Activated CD8-positive, alpha-beta memory T cell treated with anti-CD3 and anti-CD28 coated beads for 1 hour (primary cell): ENCODE measurements at regions not wholly inside any gene's neighbourhood (a gene's known extent, or its start where the extent isn't known, plus 50 kb on each side); places are given as distances from the start of the nearest gene placed in this dataset.

Source experiments
- DNase-seq, 2 donors: peaks; one replicate each; pipeline ENCODE4 v3.0.0-alpha.2; 2020; ENCODE audit warnings: low read depth in 1 of 2; ENCODE audit errors: extremely low read depth in 1 of 2

DNA sequence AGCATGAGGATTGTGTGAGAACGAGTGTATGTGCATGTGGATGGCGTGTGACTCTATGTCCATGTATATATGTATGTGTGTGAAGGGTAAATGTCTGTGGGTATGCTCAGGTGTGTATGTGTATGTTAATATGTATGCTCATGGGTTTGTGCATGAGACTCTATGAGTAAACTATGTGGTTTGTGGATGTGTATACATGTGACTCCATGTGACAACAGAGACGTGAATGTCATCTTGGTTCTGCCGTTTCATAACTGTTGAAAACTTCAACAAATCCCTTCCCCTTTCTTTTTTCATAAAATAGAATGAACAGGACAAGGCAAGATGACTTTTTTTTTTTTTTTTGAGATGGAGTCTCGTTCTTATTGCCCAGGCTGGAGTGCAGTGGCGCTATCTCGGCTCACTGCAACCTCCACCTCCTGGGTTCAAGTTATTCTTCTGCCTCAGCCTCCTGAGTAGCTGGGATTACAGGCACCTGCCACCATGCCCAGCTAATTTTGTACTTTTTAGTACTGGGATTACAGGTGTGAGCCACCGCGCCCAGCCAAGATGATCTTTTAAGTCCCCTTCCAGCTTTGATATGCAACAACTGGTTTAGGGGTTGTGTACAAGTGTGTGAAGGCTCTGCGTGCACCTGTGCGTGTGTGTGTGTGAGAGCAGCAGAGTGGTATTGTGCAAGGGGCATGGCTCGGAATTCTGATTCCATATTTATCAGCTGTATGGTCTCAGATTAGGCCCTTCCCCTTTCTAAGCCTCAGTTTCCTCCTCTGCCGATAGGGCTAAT lies 106.3 kb downstream of the EBNA1BP2 start:
- no peak for DNase-seq

GRCh38 chr1:43065191-43065590 lies 106.5 kb upstream of the SLC2A1 start:
- no peak for DNase-seq

GRCh38 chr1:43063394-43064219 lies 104.9 kb upstream of the SLC2A1 start:
- DNase-seq: no peak

GRCh38 chr1:43062527-43063095 lies 103.9 kb upstream of the SLC2A1 start:
- no peak for DNase-seq

- DNase-seq: no peak
These were observed 103.1 kb upstream of the SLC2A1 start for GRCh38 chr1:43061757-43062156.

DNA sequence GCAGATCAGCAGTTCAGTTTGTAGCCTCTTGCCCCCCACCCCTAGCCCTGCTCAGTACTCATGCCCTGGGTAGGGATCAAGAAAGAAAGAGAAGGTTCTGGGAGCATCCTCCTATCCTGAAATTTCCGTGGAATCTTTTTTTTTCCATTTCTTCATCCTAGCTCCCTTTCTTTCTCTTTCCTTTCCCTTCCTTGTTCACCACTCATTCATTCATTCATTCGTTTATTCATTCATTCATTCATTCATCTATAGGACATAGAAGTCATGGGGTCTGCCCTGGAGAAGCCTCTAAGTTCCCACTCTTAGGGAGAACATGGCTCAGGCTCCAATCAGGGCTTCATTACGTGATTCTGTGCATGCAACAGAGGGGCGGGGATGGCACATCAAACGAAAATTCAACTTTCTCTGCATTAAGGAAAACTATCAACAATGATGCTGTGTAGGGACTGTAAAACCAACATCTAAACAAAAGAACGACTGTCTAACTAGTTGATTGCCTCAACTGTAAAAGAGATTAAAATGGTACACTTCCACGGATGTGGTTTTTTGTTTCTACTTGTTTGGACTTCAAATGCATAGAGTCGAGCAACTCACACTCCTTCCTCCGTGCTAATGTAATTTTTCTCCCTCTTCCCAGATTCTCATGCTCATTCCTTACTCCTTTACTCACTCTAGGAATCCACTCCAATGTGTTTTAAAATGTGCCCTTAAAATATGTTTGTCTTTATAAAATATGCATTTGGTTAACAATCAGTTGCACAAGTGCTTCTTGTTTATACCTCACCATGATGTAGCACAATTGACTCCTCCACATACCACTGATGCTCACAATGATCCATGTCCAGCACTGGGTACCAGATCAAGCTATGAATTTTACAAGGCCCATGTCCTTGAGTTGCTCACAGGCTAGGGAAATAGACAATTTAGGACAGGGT lies 101.2 kb upstream of the SLC2A1 start:
- no peak for DNase-seq

DNA sequence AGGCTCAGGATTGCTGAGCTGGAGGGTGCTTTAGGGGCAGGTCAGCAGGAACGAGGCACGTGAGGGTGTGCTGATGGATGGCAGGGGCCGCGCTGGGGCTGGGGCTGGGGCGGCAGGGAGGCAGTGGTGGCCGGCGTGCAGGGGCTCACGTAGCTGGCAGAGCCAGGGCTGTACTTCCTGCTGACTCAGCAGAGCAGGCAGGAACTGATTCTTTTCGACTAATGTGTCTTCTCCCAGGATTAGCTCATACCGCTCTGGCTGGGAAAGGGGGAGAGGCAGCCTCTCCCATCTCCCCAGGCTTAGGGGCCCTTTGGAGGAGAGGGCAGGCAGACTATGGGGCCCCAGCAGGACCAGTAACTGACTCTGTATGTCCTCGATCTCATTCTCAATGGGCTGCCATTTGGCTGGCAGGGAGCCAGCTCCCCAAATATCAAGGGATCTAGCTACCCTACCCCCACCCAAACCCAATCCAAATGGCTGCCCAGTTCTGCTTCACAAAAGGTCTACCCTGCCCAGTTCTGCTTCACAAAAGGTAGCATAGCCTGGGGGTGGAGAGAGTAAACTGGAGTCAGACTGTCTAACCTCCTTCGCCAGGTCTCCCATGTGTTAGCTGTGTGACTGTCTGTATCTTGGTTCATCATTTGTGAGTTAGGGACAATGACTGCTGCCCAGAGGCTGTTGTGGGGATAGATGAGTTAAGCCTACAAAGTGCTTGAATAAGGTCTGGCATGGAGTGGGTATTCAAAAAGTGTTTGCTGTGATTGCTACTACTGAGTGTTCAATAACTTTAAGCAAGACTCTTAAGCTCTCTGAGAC lies 100.1 kb upstream of the SLC2A1 start:
- no peak for DNase-seq

- no peak for DNase-seq
These were observed 99.4 kb upstream of the SLC2A1 start for GRCh38 chr1:43058056-43058455.

- no peak for DNase-seq
These were observed 98.9 kb upstream of the SLC2A1 start for GRCh38 chr1:43057567-43057966.

DNA sequence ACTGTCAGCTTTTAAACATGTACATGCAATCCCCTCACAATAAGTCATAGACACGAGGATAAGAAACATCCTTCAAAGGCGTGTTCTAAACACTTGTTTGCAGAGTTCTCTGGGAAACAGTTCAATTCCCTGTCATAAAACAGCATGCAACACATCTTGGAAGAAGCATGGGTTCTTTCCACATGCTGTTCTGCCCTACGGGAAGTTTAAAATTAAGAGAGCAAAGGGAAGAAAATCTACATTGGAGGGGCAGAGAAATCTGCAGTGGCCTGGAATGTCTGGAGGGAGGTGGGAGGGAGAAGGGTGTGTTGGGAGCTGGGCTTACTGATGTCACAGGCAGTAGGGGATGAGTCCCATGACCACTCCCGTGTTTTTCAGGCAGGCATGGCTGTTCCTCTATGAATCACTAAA lies 98.3 kb upstream of the SLC2A1 start:
- no peak for DNase-seq

DNA sequence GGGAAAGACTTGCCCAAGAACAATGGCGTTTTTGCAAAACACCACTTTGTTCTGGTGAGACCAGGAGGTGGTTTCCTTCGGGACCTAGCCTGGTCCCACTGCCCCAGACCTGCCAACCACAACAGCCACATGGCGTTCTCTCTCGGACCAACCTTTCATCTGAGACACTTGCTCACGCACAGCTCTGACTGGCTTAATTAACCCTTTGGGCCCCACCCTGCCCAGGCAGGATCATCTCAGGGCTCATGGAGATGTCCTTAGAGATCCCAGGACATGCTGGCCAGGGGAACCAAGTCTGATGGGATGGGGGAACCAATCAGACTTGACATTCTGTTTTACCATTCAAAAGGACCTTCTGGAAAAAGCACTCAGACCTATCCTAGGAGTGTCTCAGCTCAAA lies 97.8 kb upstream of the SLC2A1 start:
- no peak for DNase-seq

GRCh38 chr1:43054961-43055360 lies 96.3 kb upstream of the SLC2A1 start:
- no peak for DNase-seq

GRCh38 chr1:43052786-43053439 lies 94.2 kb upstream of the SLC2A1 start:
- DNase-seq: no peak

GRCh38 chr1:43052322-43052721 lies 93.7 kb upstream of the SLC2A1 start:
- no peak for DNase-seq

- no peak for DNase-seq
These were observed 90.8 kb upstream of the SLC2A1 start for GRCh38 chr1:43049481-43049880.

- no peak for DNase-seq
These were observed 89.9 kb upstream of the SLC2A1 start for GRCh38 chr1:43048601-43049011.

DNA sequence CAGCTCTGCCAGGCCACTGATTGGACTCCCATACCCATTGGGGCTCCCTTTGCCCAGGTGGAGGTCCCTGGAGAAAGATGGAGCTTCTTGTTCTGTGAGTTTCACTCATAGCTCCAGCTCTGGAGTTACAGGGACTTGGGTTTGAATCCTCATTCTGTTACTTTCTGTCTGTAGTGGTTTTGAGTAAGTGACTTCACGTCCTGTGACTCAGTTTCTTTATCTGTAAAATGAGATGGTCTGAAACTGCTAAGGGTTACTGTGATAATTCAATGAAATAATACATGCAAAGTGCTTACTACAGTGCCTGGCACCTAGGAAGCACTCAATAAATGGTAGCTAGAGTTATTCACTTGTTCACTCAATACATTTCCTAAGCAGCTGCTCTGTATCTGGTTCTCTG lies 88.5 kb upstream of the SLC2A1 start:
- no peak for DNase-seq

GRCh38 chr1:43044572-43045361 lies 86.1 kb upstream of the SLC2A1 start:
- no peak for DNase-seq

DNA sequence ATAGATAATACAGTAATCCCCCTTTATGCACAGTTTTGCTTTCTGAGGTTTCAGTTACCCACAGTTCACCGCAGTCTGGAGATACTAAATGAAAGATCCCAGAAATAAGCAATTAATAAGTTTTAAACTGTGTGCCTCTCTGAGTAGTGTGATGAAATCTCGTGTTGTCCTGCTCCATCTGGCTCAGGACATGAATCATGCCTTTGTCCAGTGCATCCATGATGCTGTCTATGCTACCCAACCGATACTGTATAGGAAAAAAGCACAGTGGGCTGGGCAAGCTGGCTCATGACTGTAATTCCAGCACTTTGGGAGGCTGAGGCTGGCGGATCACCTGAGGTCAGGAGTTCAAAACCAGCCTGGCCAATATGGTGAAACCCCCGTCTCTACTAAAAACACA lies 85.0 kb upstream of the SLC2A1 start:
- no peak for DNase-seq
